ENCODE measurements at regions not wholly inside any gene's neighbourhood (a gene's known extent, or its start where the extent isn't known, plus 50 kb on each side); places are given as distances from the start of the nearest gene placed in this dataset.

- DNase-seq (ENCODE audit: low read depth in 2 of 2): no peak
Measured at GRCh38 chr2:4356541-4356940, 653.2 kb downstream of the DCDC2C start.

GRCh38 chr2:4357121-4357520 is 653.7 kb downstream of the DCDC2C start:
- DNase-seq (ENCODE audit: low read depth in 2 of 2): no peak

DNA sequence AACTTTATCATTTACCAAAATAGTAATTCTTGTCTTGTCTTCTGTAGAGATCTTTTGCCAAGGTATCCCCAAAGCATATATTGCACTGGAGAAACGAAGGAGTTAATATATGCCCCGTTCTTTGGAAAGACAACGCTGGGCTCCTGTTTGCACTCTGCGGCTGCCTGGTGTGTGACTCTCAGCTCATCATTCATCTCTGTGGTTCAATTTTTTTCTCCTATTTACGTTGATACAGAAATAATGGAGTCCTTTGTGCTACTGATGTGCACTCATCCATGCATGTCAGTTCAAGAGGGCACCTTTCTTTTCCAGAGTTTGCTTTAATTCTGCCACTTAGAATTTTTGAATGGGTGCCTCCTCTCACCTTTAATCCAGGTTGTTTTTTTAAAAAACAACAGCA is 655.5 kb downstream of the DCDC2C start:
- DNase-seq (ENCODE audit: low read depth in 2 of 2): no peak

- no peak for DNase-seq (ENCODE audit: low read depth in 2 of 2)
Measured at GRCh38 chr2:4368907-4369306, 665.5 kb downstream of the DCDC2C start.

DNA sequence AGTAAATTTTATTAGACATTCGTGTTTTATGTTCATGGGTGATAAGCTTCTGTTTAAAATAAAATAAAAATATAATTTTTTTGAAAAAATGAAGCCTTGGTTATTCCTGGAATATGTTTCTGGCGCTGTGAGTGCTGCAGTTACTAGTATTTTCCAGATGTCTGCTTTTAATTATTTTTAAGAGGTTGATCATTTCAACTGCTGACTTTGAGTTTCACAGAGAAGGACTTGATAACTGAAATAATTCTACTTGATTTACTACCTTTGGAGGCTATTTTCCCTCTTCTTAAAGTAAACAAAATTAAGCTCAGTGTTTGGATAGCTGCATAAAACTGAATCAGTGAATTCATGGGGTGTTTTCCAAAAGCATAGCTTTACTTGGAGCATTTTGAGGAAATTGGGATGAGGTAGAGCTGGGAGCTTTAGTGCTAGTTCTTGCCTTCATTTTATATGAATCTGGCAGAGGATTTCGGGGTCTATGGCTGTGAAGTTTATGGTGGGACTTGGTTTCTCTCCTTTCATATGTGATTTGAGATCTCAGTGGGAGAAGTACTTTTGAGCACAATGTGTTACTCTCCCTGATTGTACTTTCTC is 666.5 kb downstream of the DCDC2C start:
- DNase-seq (ENCODE audit: low read depth in 2 of 2): no peak

GRCh38 chr2:4370422-4371090 is 667.2 kb downstream of the DCDC2C start:
- DNase-seq (ENCODE audit: low read depth in 2 of 2): no peak

GRCh38 chr2:4381049-4381448 is 677.7 kb downstream of the DCDC2C start:
- no peak for DNase-seq (ENCODE audit: low read depth in 2 of 2)

DNA sequence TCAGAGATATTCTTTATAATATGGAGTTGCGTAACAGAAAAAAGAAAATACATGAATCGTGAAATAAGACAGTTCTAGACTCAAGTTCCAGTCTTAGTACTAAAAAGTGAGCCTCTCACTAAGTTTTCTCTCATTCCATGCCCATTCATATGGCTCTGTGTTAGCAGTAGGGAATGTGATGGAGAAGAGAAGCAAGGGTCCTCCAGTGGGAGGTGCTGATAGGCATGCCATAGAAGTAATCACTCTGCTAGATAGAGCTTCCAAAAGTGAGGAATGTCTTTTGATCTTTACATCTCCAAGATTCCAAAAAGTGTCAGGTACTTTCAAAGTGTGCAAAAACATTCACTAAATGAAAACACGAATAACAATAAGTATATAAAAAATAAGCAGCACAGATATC is 678.4 kb downstream of the DCDC2C start:
- no peak for DNase-seq (ENCODE audit: low read depth in 2 of 2)

GRCh38 chr2:4391013-4391412 is 687.6 kb downstream of the DCDC2C start:
- no peak for DNase-seq (ENCODE audit: low read depth in 2 of 2)

DNA sequence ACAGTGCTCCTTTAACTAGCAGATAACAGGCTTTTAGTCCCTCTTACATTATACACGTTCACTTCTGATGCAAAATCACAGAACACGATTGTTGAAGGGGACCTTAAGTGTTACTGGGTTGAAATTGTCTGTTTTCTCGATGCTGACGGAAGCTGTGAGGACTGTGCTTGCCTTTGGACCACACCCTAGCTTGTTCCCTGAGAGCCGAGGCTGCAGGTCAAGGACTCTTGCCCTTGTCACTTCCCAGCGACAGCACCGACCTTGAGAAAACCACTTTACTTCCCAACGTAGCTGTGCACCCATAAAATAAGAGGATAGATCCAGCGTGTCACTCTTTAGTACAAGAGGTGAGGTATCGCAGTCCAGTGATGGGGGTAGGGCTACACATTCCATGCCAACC is 701.0 kb downstream of the DCDC2C start:
- DNase-seq (ENCODE audit: low read depth in 2 of 2): no peak

GRCh38 chr2:4408321-4408720 is 704.9 kb downstream of the DCDC2C start:
- DNase-seq (ENCODE audit: low read depth in 2 of 2): no peak

DNA sequence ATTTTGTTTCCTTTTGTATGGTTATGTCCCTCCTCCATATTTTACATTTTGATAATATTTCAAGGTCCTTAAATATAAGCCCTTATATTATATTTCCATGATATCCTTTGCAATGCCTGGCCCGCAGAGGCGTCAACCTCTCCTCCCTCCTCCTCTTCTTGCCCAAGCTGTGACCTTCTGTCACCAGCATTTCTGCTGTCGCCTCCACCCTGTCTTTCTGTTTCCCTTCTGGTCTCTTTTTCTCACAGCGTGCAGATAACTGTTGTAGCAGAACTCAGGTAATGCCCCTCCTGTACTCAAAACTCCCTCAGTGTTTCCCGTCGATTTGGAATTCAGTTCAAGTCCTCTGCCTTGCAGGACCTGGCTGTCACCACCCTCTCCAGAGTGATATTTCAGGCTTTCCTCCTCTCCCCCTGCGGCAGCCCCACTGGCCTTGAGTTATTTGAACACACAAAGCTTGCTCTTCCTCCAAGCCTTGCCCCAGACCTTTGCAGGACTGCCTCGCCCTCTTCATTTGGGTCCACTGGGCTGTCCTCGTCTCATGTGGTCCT is 709.3 kb downstream of the DCDC2C start:
- no peak for DNase-seq (ENCODE audit: low read depth in 2 of 2)

DNA sequence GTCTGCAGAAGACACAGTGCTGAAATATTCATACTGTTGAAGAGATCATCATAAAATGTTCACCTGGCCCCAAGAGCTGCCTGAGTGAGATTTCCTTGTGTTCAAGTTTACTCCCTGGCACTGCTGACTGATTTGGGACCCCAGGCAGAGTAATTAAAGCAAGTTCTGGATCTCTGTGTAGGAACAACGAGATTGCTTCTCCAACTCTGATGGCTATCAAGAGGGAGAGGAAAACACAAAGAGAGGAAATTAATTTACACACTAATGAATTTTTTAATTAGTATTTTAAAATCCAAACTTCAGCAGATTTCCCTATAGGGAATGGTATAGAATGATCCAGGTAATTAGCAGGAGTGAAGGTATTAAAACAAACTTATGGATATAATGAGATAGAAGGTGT is 711.8 kb downstream of the DCDC2C start:
- DNase-seq (ENCODE audit: low read depth in 2 of 2): no peak

GRCh38 chr2:4415810-4416413 is 712.5 kb downstream of the DCDC2C start:
- DNase-seq (ENCODE audit: low read depth in 2 of 2): no peak

- DNase-seq (ENCODE audit: low read depth in 2 of 2): no peak
Measured at GRCh38 chr2:4416431-4416830, 713.1 kb downstream of the DCDC2C start.

DNA sequence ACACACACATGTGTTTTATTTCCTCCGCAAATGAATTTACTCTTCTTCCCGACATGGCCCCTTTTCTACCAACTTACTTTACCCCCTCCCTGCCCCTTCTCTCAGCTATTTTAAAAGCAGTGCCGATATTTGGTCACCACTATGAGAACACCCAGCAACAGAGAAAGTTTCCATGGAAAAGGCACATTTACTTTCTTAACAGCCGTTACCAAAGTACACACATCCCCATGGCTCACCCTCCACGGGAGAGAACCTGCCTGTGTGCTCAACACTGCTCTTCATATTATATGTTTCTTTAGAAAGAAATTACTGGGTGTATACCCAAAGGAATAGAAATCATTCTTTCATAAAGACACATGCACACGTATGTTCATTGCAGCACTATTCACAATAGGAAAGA is 714.4 kb downstream of the DCDC2C start:
- DNase-seq (ENCODE audit: low read depth in 2 of 2): no peak

DNA sequence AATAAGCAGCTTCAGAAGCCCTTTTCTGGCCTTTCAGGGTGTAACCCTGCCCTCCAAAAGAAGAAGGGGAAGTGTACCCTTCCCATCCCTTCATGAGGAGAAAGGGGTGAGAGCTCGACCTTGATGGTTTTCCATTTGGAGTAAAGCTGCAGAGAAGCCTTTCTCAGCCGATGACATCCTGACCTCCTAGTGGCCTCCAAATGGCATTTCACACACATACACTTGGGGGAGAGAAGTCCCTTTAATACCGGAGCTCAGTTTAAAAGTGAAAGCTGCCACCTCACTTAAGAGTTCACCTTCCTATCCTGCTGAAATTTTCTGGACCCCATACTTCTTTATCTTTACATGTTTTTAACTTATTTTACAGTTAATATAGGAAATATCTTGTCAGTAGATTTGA is 716.7 kb downstream of the DCDC2C start:
- no peak for DNase-seq (ENCODE audit: low read depth in 2 of 2)

- no peak for DNase-seq (ENCODE audit: low read depth in 2 of 2)
Measured at GRCh38 chr2:4424153-4424552, 720.8 kb downstream of the DCDC2C start.

DNA sequence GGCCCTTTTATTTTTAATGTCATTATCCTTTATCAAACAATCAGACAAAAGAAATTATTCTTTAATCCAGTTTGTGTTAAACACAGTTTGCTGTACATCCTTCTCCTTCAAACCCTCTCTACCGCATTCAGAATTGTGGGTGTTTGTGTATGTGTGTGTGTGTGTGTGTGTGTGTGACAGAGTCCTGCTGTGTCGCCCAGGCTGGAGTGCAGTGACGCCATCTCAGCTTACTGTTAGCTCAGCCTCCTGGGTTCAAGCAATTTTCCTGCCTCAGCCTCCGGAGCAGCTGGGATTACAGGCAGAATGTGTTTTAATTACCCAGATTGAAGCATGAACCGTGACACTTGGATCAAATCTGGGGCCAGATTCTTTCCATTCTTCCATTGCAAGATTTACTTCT is 723.7 kb downstream of the DCDC2C start:
- DNase-seq (ENCODE audit: low read depth in 2 of 2): no peak

DNA sequence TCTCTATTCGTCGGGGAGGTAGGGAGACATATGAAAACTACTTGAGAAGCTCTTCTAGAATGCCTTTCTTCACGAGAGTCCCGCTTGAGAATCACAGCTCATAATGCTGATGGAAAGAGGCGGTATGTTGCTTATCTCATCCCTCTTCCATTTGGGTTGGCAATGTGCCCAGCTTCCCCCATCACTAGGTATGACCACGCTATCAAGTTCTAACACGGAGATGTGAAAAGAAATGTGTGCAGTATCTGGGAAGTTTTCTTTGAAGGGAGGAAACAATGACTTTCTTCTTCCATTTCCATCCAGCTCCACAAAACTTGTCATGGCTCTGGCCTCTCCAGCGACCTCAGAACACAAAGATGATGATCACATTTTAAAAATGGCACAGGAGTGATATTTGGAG is 742.4 kb downstream of the DCDC2C start:
- no peak for DNase-seq (ENCODE audit: low read depth in 2 of 2)

DNA sequence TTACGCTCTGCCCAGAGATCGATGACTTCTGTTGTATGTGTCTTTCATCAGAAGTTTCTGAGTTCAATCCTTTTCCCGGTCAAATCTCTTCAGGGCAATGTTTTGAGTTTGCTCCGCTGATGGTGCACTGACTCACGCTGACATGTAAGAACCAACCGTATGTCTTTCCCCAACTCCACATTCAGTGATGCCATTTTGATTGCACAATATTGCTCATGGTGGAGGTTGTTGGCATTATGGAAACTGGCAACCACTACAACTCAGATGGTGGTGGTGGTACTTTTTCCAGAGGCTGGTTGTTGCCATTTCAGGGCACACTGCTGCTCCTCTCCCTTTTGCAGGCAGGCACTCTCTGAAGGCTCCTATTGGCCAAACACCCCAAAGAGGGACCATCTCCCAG is 751.5 kb downstream of the DCDC2C start:
- no peak for DNase-seq (ENCODE audit: low read depth in 2 of 2)

- no peak for DNase-seq (ENCODE audit: low read depth in 2 of 2)
Measured at GRCh38 chr2:4455486-4456155, 752.2 kb downstream of the DCDC2C start.

Measured in lung microvascular endothelial cell (primary cell).